GM12878 (cell line): ENCODE measurements at regions not wholly inside any gene's neighbourhood (a gene's known extent, or its start where the extent isn't known, plus 50 kb on each side); places are given as distances from the start of the nearest gene placed in this dataset.

Experiments
- ATAC-seq: fragments of 200-7000 bp; cut with Tn5 transposase; 3 replicates; pipeline ENCODE4 v1.9.1; 2020; ENCODE audit warnings: mild to moderate bottlenecking, moderate library complexity
- BruUV-seq: library from RNA; stranded (reverse); fragments of 400-500 nt; replicated peaks from 2 replicates; lab custom pipeline; 2021; lab: Mats Ljungman, UMichigan
- CTCF ChIA-PET: fragments of 300-600 bp; sonication (Branson Sonifier 250); formaldehyde crosslinking; extraction: SDS; loops from one replicate; lab custom pipeline; 2021; ENCODE audit warnings: inconsistent platforms; lab: Yijun Ruan, JAX
- POLR2A ChIA-PET: fragments of 350-600 bp; formaldehyde crosslinking; extraction: SDS; loops from one replicate; lab custom pipeline; 2021; ENCODE audit warnings: inconsistent platforms; lab: Charles Lee
- RAD21 ChIA-PET: fragments of 300-600 bp; sonication (Branson Sonifier 250); formaldehyde crosslinking; loops from one replicate; lab custom pipeline; 2023; ENCODE audit warnings: antibody characterized with exemption; ENCODE audit not compliant: unreplicated experiment; lab: Charles Lee
- SMC1A ChIA-PET: fragments of 300-600 bp; sonication (Branson Sonifier 250); formaldehyde crosslinking; loops from one replicate; lab custom pipeline; 2023; ENCODE audit not compliant: unreplicated experiment, uncharacterized antibody; lab: Charles Lee
- DNase-seq: peaks from one replicate; pipeline ENCODE4 v3.0.0-alpha.2; 2011; ENCODE audit warnings: low read depth, low spot score
- FAIRE-seq: peaks from 3 replicates; lab custom pipeline; 2011; peaks lifted over from hg19 to GRCh38; lab: Jason Lieb, UNC
- H2AFZ ChIP-seq: 2 replicates; pipeline ENCODE4 v1.6.0; 2011; ENCODE audit warnings: low read depth, low read length, control low read depth; ENCODE audit not compliant: control insufficient read depth
- H3K27ac ChIP-seq: 2 replicates; pipeline ENCODE4 v1.5.1; 2011; ENCODE audit warnings: control low read depth; ENCODE audit not compliant: control insufficient read depth, insufficient read depth
- H3K27me3 ChIP-seq, 2 experiments: replicated peaks in 1 of 2; 2 replicates each; pipeline versions ENCODE4 v1.6.0 to v1.6.1; 2011; ENCODE audit warnings: low read length in 1 of 2; ENCODE audit not compliant: control insufficient read depth in 2 of 2, insufficient read depth in 2 of 2
- H3K36me3 ChIP-seq, 2 experiments: 2 replicates each; pipeline ENCODE4 v1.5.1; 2011; ENCODE audit warnings: low read length in 1 of 2; ENCODE audit not compliant: control insufficient read depth in 2 of 2, insufficient read depth in 2 of 2
- H3K4me1 ChIP-seq: 2 replicates; pipeline ENCODE4 v1.6.1; 2011; ENCODE audit warnings: mild to moderate bottlenecking, low read length, moderate library complexity, mixed read lengths; ENCODE audit not compliant: control insufficient read depth, insufficient read depth
- H3K4me2 ChIP-seq: 2 replicates; pipeline ENCODE4 v1.6.0; 2011; ENCODE audit warnings: control low read depth; ENCODE audit not compliant: control insufficient read depth, insufficient read depth
- H3K4me3 ChIP-seq: fragments of 200-600 bp; sonication (generic); 2 replicates; pipeline ENCODE4 v1.5.1; 2016
- H3K79me2 ChIP-seq: 2 replicates; pipeline ENCODE4 v1.6.0; 2011; ENCODE audit warnings: low read length; ENCODE audit not compliant: control insufficient read depth, insufficient read depth
- H3K9ac ChIP-seq: 2 replicates; pipeline ENCODE4 v1.8.0; 2011; ENCODE audit warnings: low read length, control low read depth, mixed read lengths; ENCODE audit not compliant: control insufficient read depth, insufficient read depth
- H3K9me3 ChIP-seq: replicated peaks from 3 replicates; pipeline ENCODE4 v1.5.1; 2011; ENCODE audit warnings: mild to moderate bottlenecking, low read length; ENCODE audit not compliant: control insufficient read depth, insufficient read depth
- H4K20me1 ChIP-seq: 2 replicates; pipeline ENCODE4 v1.6.0; 2011; ENCODE audit not compliant: control insufficient read depth, insufficient read depth
- ATF7 ChIP-seq: fragments of 450-650 bp; IDR thresholded peaks from 2 replicates; pipeline ENCODE4 v1.6.1; 2016; ENCODE audit warnings: low read depth, mild to moderate bottlenecking
- CREM ChIP-seq: IDR thresholded peaks from 2 replicates; pipeline ENCODE4 v1.6.1; 2014; ENCODE audit warnings: antibody characterized with exemption, low read depth
- GABPA ChIP-seq: IDR thresholded peaks from 2 replicates; pipeline ENCODE4 v1.6.1; 2014; ENCODE audit warnings: antibody characterized with exemption, low read depth, mild to moderate bottlenecking, inconsistent platforms
- PML ChIP-seq: IDR thresholded peaks from 2 replicates; pipeline ENCODE4 v1.6.1; 2012; ENCODE audit warnings: low read length, inconsistent platforms
- SRF ChIP-seq, 2 experiments: IDR thresholded peaks; 2 replicates each; pipeline ENCODE4 v1.6.1; 2011; ENCODE audit warnings: low read depth in 2 of 2, low read length in 2 of 2, mild to moderate bottlenecking in 1 of 2, moderate library complexity in 1 of 2
- STAT1 ChIP-seq: fragments of 450-650 bp; conservative IDR thresholded peaks from 2 replicates; pipeline ENCODE4 v1.6.1; 2014; ENCODE audit warnings: antibody characterized with exemption, mild to moderate bottlenecking
- STAT3 ChIP-seq: IDR thresholded peaks from 2 replicates; pipeline ENCODE4 v1.6.1; 2011; ENCODE audit warnings: low read depth, low read length, improper control_type of control experiment
- TCF12 ChIP-seq: IDR thresholded peaks from 2 replicates; pipeline ENCODE4 v1.6.1; 2011; ENCODE audit warnings: low read depth, mild to moderate bottlenecking, low read length
- WGBS: methylation state at CpG from one replicate; pipeline ENCODE4 v1.1.6; 2016; ENCODE audit warnings: low lambda C conversion rate; ENCODE audit not compliant: insufficient replicate concordance, insufficient coverage; ENCODE audit errors: missing lambda C conversion rate; 5-methylcytosine and 5-hydroxymethylcytosine counted together
- in situ Hi-C: fragments of 300-500 bp; cut with MboI; formaldehyde crosslinking; loops from 9 replicates; pipeline ENCODE4 v1.14.3; 2018; ENCODE audit warnings: mixed read lengths
- intact Hi-C: fragments of 100-400 bp; cut with micrococcal nuclease; formaldehyde crosslinking; loops from one replicate; pipeline ENCODE4 v1.14.2; 2022; ENCODE audit not compliant: unreplicated experiment
- TF ChIP-seq, protein P1 (sequence below), 3 experiments: IDR thresholded peaks in 2 of 3; conservative IDR thresholded peaks in 1 of 3; 2 replicates each; pipeline ENCODE4 v1.5.1; 2011; ENCODE audit warnings: low read depth in 3 of 3, low read length in 3 of 3, mild to moderate bottlenecking in 3 of 3, control low read depth in 2 of 3, moderate library complexity in 2 of 3, inconsistent platforms in 1 of 3, mixed read lengths in 1 of 3; ENCODE audit not compliant: control insufficient read depth in 2 of 3, insufficient read depth in 1 of 3; ENCODE audit errors: extremely low read depth in 1 of 3
- TF ChIP-seq, protein P2 (sequence below): fragments of 150-350 bp; IDR thresholded peaks from 2 replicates; pipeline ENCODE4 v1.6.1; 2016; ENCODE audit warnings: low read depth, low read length
- TF ChIP-seq, protein P3 (sequence below): IDR thresholded peaks from 2 replicates; pipeline ENCODE4 v1.6.1; 2011; ENCODE audit warnings: low read depth, low read length, improper control_type of control experiment, borderline replicate concordance

DNA sequence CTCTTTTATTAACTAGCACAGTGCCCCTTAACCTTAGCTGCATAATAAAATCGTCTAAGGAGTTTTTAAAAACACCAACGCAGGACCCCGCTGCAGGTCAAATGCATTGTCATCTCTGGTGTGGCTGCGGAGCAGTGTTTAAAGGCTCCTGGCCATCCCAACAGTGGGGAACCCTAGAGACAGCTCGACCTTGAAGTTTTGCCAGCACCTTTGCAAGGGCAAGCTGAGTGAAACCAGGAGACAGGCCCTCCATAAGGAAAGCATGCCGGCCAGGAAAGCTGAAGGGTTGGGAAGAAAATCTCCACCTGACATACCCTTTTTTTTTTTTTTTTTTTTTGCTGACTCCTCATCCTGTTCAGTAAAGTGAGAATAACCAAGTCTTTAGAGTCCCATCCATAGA, 349.0 kb downstream of the CMPK2 start:
- no peak overlapping the region for H3K27ac ChIP-seq
- 47% methylated on average over 6 of the region's 6 CpGs for WGBS

DNA sequence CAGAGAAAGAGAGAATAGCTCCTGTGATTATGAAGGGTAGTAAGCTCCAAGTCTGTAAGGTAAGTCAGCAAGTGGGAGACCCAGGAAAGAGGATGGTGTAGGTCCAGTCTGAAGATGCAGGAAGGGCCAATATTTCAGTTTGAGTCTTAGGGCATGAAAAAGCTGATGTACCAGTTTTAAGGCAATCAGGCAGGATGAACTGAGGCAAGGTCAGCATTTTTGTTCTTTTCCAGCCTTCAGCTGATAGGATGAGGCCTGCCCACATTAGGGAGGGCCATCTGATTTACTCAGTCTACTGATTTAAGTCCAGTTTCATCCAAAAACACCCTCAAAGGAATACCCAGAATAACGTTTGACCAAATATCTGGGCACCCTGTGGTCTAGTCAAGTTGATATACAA, 347.3 kb downstream of the CMPK2 start:
- 0% methylated on average over 1 of the region's 1 CpG for WGBS
- Histone ChIP-seq H3K27ac (no peak overlapping the region), H3K36me3 (no peaks in the 10 kb centered on the region), H4K20me1 (no peaks in the 10 kb centered on the region), H3K27me3 (no peaks in the 10 kb centered on the region), H3K4me3 (no peak overlapping the region), H3K9ac (no peak overlapping the region), H3K9me3 (no peaks in the 10 kb centered on the region), H3K79me2 (no peaks in the 10 kb centered on the region), H3K4me1 (no peaks in the 10 kb centered on the region), H3K4me2 (no peak overlapping the region), H2AFZ (no peak overlapping the region)
- FAIRE-seq, result no peak
- BruUV-seq, result no TSS peak
- ChIA-PET SMC1A (no interaction called here), CTCF (no interaction called here), RAD21 (no interaction called here), POLR2A (interaction anchor here (0.5 kb wide), 1 partner anchor 143 kb away, joined by 8 read pairs; no protein-coding TSS in a partner anchor)
- intact Hi-C loops (no loop called here), in situ Hi-C loops (no loop called here)
- DNase-seq, result no peak
- ATAC-seq, result no peak
- TF ChIP-seq STAT3 (no peak), ATF7 (no peak), CREM (no peak), SRF (IDR thresholded peaks at IDR 0.05; ENCODE audit: low read depth in 2 of 2, low read length in 2 of 2) (no peak), STAT1 (no peak)
- TF ChIP-seq, protein P1, sequence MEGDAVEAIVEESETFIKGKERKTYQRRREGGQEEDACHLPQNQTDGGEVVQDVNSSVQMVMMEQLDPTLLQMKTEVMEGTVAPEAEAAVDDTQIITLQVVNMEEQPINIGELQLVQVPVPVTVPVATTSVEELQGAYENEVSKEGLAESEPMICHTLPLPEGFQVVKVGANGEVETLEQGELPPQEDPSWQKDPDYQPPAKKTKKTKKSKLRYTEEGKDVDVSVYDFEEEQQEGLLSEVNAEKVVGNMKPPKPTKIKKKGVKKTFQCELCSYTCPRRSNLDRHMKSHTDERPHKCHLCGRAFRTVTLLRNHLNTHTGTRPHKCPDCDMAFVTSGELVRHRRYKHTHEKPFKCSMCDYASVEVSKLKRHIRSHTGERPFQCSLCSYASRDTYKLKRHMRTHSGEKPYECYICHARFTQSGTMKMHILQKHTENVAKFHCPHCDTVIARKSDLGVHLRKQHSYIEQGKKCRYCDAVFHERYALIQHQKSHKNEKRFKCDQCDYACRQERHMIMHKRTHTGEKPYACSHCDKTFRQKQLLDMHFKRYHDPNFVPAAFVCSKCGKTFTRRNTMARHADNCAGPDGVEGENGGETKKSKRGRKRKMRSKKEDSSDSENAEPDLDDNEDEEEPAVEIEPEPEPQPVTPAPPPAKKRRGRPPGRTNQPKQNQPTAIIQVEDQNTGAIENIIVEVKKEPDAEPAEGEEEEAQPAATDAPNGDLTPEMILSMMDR (IDR thresholded peaks at IDR 0.05 in 2 of 3, conservative IDR thresholded peaks at IDR 0.05 in 1 of 3; ENCODE audit: control insufficient read depth in 2 of 3, extremely low read depth in 1 of 3, insufficient read depth in 1 of 3, low read depth in 3 of 3, low read length in 3 of 3), result no peak
- TF ChIP-seq, protein P2, sequence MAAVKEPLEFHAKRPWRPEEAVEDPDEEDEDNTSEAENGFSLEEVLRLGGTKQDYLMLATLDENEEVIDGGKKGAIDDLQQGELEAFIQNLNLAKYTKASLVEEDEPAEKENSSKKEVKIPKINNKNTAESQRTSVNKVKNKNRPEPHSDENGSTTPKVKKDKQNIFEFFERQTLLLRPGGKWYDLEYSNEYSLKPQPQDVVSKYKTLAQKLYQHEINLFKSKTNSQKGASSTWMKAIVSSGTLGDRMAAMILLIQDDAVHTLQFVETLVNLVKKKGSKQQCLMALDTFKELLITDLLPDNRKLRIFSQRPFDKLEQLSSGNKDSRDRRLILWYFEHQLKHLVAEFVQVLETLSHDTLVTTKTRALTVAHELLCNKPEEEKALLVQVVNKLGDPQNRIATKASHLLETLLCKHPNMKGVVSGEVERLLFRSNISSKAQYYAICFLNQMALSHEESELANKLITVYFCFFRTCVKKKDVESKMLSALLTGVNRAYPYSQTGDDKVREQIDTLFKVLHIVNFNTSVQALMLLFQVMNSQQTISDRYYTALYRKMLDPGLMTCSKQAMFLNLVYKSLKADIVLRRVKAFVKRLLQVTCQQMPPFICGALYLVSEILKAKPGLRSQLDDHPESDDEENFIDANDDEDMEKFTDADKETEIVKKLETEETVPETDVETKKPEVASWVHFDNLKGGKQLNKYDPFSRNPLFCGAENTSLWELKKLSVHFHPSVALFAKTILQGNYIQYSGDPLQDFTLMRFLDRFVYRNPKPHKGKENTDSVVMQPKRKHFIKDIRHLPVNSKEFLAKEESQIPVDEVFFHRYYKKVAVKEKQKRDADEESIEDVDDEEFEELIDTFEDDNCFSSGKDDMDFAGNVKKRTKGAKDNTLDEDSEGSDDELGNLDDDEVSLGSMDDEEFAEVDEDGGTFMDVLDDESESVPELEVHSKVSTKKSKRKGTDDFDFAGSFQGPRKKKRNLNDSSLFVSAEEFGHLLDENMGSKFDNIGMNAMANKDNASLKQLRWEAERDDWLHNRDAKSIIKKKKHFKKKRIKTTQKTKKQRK, result no peak

More for the DNA sequence above, 349.0 kb downstream of the CMPK2 start:
- H3K4me1 ChIP-seq, result no peaks in the 10 kb centered on the region
- FAIRE-seq (no peak), ATAC-seq (no peak), DNase-seq (no peak)
- TF ChIP-seq PML (no peak), GABPA (no peak), TCF12 (no peak)
- TF ChIP-seq, protein P3, sequence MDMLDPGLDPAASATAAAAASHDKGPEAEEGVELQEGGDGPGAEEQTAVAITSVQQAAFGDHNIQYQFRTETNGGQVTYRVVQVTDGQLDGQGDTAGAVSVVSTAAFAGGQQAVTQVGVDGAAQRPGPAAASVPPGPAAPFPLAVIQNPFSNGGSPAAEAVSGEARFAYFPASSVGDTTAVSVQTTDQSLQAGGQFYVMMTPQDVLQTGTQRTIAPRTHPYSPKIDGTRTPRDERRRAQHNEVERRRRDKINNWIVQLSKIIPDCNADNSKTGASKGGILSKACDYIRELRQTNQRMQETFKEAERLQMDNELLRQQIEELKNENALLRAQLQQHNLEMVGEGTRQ, result no peak
- intact Hi-C loops, result no loop called here
- no peaks in the 10 kb centered on the region for H3K27me3 ChIP-seq
- ChIA-PET RAD21 (no interaction called here), SMC1A (no interaction called here), POLR2A (no interaction called here), CTCF (interaction anchor here (1.8 kb wide), 1 partner anchor 10 kb away, joined by 6 read pairs; no protein-coding TSS in a partner anchor)
- H2AFZ ChIP-seq, result no peak overlapping the region
- H4K20me1 ChIP-seq, result no peaks in the 10 kb centered on the region
- BruUV-seq, result no TSS peak
- H3K36me3 ChIP-seq, result no peaks in the 10 kb centered on the region
- in situ Hi-C loops, result no loop called here
- H3K79me2 ChIP-seq, result no peaks in the 10 kb centered on the region
- no peak overlapping the region for H3K4me2 ChIP-seq
- H3K9ac ChIP-seq, result no peak overlapping the region
- no peak overlapping the region for H3K4me3 ChIP-seq
- H3K9me3 ChIP-seq, result no peaks in the 10 kb centered on the region
